ENCODE measurements at regions not wholly inside any gene's neighbourhood (a gene's known extent, or its start where the extent isn't known, plus 50 kb on each side); places are given as distances from the start of the nearest gene placed in this dataset.

DNA sequence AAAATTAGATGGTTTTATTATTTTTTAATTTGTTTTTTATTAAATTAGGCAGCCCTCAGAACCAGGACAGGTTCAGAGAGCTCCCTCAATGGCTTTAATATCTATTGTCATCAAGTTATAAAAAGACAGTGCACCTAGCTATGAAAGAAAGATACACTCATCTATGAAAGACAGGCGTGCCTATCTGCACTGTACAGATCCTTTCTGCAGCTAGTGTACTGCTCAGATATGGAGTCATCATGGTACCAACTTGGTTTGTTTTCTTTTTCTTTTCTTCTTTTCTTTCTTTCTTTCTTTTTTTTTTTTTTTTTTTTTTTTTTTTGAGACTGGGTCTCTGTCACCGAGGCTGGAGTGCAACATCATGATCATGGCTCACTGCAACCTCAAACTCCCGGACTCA lies 54.8 kb upstream of the GPBP1 start:
- TF ChIP-seq CTCF (optimal IDR thresholded peaks at IDR 0.05 in 1 of 3, IDR thresholded peaks at IDR 0.05 in 1 of 3, conservative IDR thresholded peaks at IDR 0.05 in 1 of 3; ENCODE audit: extremely low read depth in 1 of 3, insufficient read depth in 2 of 3, low read length in 3 of 3): no peak
- no peak for TF ChIP-seq EZH2 (IDR thresholded peaks at IDR 0.05; ENCODE audit: low read length)
